NCI-H526 (cell line): ENCODE measurements at regions not wholly inside any gene's neighbourhood (a gene's known extent, or its start where the extent isn't known, plus 50 kb on each side); places are given as distances from the start of the nearest gene placed in this dataset.

Experiments used
- DNase-seq, 2 experiments: peaks; one replicate each; lab custom pipeline; 2025; lab: John Stamatoyannopoulos, UW

DNA sequence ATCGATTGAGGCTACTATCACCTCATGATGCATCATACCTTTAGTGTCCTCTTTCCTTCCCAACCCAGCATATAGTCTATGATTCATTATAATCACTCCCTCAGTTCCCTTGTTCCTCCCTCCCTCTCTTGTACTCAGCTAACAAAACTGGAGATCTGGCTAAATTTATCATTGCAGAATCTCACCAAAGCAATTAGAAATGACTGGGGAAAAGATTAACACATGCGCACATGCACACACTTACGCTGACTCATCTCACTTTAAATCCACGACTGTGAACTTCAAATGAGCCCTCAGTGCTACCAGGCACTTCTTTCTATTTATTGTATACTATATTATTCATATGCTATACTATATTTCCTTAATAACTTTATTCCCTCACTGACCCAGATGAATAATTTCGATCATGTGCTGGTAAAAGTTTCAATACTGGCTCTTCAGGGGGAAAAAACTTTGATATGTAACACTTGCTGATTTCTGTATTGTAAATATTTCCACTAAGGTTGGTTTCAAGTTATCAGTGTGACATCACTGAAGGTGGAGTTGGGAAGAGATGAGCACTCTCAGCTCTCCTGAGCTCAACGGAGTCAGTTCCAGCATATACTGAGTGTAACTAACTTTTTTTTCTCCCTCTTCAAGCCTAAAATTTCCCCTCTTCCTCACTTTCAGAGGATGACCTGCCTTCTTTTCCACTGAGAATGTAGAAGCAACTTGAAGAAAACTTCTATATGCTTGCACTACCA lies 613.7 kb upstream of the B3GALT2 start:
- no peak for DNase-seq

DNA sequence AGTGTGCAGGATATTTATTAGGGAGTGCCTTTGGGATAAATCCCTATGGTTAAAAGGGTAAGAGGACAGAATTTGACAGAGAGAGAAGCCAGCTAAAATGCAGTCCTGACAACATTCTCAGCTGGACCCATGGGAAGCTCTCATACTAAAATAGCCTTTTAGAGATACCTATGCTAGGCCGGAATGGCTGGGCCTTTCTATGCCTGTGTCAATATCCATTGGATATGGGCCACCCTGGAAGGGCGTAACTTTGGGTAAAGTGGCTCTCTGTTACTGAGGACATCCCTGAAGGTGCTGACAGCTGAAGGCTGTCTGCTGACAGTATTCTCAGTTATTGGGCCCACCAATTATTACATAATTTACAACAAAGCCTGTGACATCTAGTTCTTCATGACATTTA lies 613.0 kb upstream of the B3GALT2 start:
- DNase-seq: no peak

DNA sequence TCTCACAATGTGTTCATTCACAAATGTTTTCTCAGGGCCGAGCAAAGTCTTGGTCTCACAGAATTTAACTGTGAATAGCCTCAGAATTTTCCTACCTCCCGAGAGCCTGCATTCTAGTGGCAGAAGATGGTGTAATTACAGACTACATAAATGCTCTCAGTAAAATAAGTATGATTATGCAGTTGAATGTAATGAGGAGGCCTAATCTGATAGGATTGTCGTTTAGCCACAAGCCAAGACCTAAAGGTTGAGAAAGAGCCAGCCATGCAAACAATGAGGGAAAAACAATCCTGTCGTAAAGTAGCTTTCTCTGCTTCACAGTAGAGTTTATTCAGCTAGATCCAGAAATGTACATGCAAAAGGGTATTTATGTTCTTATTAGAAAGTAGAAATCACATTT lies 607.8 kb upstream of the B3GALT2 start:
- peak; percentile 67 to 79 for DNase-seq

DNA sequence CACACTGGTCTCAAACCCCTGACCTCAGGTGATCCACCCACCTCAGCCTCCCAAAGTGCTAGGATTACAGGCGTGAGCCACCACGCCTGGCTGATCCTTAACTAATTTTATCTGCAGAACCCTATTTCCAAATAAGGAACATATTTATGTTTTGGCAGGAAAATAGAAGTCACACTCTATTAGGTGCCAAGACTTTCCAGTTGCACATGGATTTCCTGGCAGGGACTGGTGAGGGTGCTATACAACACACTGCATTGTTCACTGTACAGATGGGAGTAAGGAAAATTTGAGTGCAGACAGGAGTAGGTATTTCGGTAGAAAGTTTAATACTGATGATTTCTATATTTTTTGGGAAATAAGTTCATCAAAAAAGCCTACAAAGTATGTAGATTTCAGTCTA lies 605.3 kb upstream of the B3GALT2 start:
- DNase-seq: no peak

DNA sequence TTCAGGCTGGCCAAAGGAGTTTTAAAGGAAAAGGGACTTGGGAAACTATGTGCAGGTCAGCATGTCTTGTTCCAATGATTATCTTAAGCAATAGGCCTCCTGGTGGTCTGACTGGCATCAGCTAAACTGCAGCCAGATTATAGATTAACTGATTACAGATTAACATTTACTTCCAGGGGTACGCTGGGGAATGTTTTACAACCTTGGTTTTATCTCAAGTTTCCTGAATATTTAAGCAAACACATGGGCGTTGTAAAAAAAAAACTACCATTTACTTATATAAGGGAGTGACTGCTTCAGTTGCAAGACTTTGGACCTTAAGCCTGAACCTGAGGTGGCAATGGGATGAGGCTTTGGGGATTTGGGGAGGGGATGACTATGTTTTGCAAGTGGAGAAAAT lies 600.6 kb upstream of the B3GALT2 start:
- DNase-seq: no peak

DNA sequence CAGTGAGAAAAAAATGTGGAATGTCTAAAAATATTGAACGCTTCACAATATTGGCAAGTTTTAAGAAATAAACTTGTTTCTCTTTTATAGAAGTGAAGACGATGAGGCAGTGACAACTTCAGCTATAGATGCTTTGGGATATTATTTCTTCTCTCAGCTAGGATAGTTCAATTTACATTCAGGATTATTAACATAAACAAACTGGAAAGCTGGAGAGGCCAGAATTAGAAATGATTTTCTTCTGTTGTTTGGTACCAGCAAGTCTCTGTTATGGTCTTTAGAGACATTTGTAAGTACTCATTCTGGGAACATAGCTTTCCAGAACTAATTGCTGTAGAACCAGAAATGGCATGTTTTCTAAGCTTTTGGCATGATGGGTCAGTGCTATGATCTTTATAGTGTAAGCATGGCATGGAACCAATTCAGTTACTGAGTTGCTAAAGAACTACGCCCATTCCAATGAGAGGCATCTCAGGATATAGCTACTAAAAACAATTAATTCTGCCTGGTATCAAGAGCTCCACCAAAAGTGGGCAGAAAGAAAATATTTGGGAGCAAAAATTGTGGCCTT lies 599.5 kb upstream of the B3GALT2 start:
- DNase-seq: no peak

DNA sequence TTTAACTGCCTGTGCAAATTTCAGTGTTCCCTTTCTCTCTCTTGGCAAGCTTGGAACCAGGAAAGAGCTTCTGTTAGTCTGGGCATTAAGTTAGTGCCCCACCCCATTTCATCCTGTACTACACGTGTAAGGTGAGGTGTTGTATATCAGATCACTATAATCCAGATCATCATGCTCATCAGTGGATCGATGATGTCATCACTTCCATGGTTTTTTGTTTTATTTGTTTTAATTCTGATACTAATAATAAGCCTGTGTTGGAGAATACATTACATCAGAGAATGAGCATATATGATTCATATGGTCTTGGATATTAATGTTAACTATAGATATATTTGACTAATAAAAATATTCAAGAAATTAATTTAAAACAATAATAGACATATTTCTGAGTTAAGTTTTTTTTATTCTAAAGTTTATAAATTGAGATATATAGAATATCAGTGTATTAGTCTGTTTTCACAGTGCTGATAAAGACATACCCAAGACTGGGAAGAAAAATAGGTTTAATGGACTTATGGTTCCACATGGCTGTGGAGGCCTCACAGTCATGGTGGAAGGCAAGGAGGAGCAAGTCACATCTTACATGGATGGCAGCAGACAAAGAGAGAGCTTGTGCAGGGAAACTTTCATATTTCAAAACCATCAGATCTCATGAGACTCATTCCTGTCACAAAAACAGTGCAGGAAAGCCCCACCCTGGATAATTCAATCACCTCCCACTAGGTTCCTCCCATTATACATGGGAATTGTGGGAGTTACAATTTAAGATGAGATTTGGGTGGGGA lies 588.3 kb upstream of the B3GALT2 start:
- no peak for DNase-seq

DNA sequence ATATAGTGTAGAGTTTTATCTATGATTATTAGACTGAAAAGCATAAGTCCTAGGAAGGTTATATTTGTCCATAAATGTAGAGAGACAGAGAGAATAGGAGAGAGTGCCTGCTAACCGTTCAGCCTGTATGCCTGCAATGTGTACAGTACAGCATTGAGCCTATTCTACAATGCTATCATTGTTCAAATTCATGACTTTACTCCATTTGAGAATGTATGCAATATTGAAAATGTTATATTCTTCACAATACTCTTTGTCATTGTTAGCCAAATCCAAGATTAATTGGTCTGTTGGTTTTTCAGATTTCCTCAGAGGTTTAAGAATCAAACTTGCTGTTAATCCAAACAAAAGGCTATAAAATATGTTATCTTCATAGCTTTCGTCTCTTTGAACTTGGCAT lies 585.2 kb upstream of the B3GALT2 start:
- DNase-seq: no peak

DNA sequence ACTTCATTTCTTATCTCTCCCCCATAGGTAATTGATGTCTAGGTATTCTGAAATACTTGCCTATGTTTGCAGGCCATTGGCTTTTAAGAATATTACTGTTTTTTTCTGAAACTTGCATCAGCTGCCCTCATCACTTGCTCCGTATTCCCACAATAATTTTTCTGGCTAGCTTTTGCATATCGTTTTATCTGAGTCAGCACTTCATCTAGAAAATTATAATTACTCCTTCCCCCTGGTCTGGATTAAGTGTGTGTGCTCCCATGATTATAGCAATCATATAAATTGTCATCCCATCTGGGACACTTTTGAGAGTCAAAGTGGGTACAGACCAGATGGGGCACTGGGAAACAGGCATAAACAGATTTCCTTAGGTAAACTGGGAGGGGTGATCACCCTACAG lies 583.2 kb upstream of the B3GALT2 start:
- no peak for DNase-seq

DNA sequence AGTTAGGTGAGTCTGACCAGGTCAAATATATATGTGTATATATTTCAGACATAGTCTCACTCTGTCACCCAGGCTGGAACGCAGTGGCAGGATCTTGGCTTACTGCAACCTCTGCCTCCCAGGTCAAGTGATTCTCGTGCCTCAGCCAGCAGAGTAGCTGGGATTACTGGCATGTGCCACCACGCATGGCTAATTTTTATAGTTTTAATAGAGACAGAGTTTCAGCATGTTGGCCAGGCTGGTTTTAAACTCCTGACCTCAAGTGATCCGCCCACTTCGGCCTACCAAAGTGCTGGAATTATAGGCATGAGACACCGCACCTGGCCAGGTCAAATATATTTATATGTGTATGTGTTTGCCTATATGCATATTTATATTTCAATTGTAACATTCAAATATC lies 581.5 kb upstream of the B3GALT2 start:
- DNase-seq: peak in 1 of 2 experiments; percentile 25

DNA sequence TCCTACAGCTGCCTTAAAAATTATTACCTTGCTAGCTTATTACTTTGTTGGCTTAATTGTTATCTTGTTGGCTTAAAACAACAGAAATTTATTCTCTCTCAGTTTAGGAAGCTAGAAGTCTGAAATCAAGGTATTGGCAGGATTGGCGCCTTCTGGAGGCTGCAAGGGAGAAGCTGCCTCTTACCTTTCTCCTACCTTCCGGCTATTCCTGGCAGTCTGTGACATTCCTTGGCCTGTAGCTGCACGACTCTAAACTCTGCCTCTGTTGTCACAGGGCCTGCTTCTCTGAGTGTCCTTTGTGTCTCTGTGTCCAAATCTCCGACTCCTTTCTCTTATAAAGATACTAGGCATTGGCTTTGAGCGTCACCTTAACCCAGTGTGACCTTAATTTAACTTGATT lies 579.9 kb upstream of the B3GALT2 start:
- no peak for DNase-seq

DNA sequence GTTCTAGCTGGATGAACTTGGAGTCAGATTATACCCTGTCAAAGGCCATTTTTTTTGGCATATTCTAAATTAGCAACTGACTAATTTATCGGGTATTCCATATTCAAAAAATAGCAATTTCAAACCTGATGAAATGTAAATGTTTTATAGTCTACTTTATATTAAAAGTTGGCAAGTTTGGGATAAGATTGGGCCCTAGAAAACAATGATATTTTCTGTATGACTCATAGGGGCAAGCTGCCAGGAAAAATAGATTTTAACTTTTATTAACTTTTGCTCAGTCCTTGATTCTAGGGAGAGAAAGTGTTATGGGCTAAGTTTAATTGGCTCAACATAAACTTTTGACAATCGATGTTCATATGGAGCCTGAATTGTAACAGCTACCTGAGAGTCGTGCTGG lies 576.9 kb upstream of the B3GALT2 start:
- no peak for DNase-seq

DNA sequence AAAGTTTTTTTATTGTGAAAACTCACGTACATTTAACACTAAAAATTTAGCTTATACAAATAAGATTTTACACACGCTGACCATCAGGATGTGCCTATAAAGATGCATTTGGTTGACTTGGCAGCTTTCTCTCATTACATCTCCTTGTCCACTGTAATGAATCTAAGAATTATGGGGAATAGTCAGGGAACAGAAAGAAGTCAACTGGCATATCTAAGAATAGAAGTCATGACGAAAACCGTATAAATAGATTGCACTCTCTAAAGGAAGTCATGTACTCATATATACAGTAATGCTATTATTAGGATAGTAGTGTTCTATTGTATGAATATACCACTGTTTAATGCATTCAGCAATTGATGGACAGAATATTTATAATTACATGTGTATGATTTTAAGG lies 575.8 kb upstream of the B3GALT2 start:
- DNase-seq: no peak

DNA sequence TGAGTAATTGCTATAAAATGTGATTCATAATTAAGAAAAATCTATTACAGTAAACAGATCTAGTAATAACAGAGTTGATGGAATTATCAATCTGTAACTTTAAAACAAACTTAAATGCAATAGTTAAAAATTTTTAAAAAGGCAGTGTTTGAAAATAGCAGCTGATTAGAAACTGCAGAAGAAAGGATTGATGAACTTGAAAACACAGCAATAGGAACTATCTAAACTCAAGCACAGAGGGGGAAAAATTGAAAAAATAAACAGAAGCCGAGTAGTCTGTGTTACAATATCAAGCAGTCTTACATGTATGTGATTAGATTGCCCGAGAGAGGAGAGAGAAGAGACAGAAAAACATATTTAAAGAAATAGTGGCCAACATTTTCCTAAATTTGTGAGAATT lies 569.0 kb upstream of the B3GALT2 start:
- no peak for DNase-seq

DNA sequence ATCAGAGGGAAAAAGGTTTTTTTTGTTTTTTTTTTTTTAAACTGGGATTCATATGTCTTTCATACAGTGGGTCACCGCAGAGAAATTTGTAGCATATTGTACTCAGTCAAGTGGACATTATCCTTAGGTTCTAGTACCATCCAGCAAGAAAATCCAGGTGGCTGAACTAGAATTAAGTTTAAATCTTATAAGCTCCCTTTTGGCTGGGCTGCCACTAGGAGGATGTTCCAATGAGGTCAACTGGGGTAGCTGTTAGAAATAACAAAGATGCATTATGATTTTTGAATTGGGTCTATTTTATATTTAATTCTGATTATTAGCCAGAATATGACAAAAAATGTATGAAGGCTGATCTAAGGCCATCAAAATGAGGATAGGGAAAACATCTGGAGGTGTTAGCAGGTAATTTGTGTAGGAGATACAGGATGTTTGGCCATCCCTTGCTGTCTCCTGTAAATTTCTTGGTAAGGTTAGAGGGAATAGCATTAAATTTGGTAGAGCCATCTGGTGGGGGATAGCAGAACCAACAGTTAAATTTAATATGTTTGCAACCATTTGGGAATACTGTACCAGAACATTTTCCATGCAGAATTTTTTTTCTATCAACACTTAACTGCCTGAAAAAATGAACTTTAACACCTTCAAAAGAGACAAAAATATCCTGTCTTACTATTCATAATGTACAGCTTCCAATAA lies 568.5 kb upstream of the B3GALT2 start:
- no peak for DNase-seq

DNA sequence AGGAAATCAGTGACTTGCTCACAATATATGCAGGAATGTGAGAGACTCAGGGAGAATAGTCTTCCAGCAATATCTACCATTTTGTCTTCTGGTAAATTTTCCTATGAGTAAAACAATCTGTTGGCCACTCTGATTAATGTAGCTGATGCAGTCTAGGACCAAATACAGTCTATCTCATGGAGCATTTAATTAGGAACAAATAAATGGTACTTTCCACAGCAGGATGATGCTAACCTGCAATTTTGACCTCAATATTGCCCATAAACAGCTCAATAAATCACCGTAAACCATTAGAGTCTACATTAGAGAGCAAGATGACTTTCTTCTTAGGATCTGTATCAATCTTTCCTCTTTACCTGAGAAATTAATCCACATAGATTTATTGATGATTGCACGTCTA lies 567.7 kb upstream of the B3GALT2 start:
- no peak for DNase-seq

DNA sequence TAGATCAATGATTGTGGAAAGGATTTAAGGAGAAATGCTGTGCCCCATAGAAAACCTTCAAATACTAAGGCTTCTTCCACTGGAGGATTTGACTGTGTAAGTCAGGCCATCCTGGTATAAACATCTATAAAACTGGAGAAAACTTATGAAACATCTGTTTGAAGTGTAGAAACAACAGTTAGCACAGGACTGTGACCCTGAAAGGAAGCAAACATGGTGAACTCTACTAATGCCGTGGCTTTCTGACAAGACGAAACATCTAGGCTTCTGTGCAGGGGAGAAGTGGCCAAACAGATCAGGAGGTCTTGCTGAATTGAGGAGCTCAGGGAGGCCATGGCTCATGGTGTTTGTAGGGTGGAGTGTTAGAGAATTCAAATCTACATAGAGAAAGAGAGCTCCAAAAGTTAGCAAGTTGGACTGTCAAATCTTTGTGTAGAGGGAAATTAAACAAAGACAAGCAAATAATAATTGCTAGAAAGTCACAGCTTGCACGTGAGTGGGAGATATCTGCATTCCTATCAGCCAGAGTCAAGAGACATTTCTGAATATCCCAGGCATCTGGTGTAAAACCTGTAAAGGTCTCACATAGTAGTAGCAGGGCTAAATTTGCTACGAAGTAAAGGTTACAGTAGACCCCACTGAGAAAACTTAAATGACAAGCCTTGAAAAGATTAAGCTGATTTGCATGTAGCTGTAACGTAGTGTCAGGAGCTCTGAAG lies 566.8 kb upstream of the B3GALT2 start:
- no peak for DNase-seq

DNA sequence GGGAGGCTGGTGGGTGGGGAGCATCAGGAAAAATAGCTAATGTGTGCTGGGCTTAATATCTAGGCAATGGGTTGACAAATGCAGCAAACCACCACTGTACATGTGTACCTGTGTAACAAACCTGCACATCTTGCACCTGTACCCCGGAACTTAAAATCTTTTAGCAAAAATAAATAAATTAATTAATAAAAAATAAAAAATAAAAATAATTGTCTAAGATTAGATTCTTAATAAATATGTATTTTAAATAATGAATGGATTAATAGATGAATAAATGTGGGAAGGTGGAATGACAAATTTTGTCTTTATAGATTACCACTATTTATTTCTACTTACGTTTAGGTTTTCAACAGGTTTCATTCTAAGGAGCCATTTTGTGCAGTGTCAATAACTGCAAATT lies 563.5 kb upstream of the B3GALT2 start:
- no peak for DNase-seq

DNA sequence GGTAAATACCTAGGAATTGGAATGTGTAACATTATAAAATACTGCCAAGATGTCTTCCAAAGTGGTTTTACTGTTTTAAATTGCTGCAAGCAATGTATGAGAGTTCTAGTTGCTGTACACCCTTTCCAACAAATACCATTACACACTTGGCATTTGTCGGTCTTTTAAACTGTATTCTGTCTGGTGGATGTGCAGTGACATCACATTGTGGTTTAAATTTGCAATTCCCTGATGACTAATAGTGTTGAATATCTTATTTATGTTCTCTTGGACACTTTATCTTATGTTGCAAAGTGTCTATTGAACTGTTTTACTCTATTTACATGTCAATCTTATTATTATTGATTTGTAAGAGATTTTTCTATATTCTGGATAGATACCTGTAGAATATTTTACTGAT lies 561.2 kb upstream of the B3GALT2 start:
- DNase-seq: no peak

DNA sequence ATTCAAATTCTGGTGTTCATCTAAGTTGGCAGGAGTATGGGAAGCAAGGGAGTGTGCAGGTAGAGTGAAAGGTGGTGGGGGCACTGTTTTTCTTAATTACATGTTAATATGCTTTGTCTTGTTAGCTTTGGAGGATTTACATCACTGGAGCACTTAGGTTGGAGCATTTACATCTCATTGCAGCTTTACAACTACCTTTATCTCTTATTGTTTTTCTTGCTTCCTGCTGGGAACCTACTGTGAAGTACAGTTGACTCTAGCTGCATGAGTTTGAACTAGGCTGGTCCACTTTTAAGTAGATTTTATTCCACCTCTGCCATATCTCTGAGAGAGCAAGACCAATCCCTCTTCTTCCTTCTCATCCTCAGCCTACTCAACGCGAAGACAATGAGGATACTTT lies 554.8 kb upstream of the B3GALT2 start:
- no peak for DNase-seq

DNA sequence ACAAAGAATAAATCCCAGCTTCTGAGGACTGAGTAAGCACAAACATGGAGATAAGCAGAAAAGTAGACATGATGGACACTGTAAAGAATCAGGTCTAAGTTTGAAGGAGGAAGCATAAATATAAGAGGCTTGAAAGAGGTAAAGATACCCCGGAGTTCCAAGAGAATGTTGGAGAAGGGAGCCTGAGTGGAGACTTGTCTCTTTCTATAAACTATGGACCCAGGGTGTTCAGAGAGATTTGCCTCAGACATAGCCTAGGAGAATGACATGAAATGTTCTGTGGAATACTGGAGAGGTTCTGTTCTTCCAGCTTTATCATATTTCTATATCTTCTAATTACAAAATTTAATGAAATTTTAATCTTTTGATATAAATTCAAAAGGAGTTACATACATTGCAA lies 554.3 kb upstream of the B3GALT2 start:
- DNase-seq: no peak

DNA sequence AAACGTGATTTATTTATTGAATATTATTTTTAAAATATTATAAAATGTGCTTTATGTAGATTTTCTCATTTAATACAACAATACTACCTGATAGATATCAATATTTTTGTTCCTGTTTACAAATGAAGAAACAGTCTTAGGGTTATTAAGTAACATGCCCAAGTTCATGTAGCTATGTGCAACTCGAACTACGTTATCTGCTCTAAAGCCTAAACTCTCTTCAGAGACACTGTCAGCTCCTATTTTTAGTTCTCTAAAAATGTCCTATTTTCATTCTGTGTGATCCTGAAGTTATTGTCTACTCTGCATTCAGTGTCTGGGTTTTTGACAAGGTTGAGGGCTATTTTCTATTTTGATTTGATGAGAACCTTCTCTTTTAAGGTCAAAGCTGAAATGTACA lies 550.1 kb upstream of the B3GALT2 start:
- no peak for DNase-seq
